Nephron (organoid): ENCODE measurements at regions not wholly inside any gene's neighbourhood (a gene's known extent, or its start where the extent isn't known, plus 50 kb on each side); places are given as distances from the start of the nearest gene placed in this dataset.
"Not testable (repeated sequence)": the region's sequence is repeated elsewhere in the genome, so short reads cannot be mapped to it uniquely, and the experiment has no call there.

ENCODE experiments used
- H3K27ac Mint-ChIP-seq, 3 experiments: 2 replicates each; pipeline ENCODE4 v1.8.0; 2020; ENCODE audit warnings: mixed read lengths in 3 of 3, mild to moderate bottlenecking in 2 of 3, moderate library complexity in 1 of 3
- H3K27me3 Mint-ChIP-seq: 2 replicates; pipeline ENCODE4 v1.8.0; 2021; ENCODE audit warnings: low read depth, mild to moderate bottlenecking, moderate library complexity, mixed read lengths
- H3K36me3 Mint-ChIP-seq: 2 replicates; pipeline ENCODE4 v1.8.0; 2020; ENCODE audit warnings: low read depth, mixed read lengths
- H3K4me1 Mint-ChIP-seq: 2 replicates; pipeline ENCODE4 v1.8.0; 2020; ENCODE audit warnings: mixed read lengths
- H3K4me3 Mint-ChIP-seq, 3 experiments: 2 replicates each; pipeline ENCODE4 v1.8.0; 2020; ENCODE audit warnings: mild to moderate bottlenecking in 3 of 3, mixed read lengths in 3 of 3, moderate library complexity in 2 of 3
- H3K9me3 Mint-ChIP-seq: 2 replicates; pipeline ENCODE4 v1.8.0; 2020; ENCODE audit warnings: mixed read lengths
- CTCF ChIP-seq, 3 experiments: fragments of 200-600 bp; sonication (generic); IDR thresholded peaks; one replicate each; pipeline ENCODE4 v1.5.0; 2021; ENCODE audit warnings: antibody characterized with exemption in 3 of 3; ENCODE audit not compliant: unreplicated experiment in 3 of 3

- no peak overlapping the region for H3K4me3 Mint-ChIP-seq
- no peaks in the 10 kb centered on the region for H3K4me1 Mint-ChIP-seq
- no peaks in the 10 kb centered on the region for H3K36me3 Mint-ChIP-seq
- no peak overlapping the region for H3K27ac Mint-ChIP-seq
- no peak for TF ChIP-seq CTCF (IDR thresholded peaks at IDR 0.05; ENCODE audit: unreplicated experiment in 3 of 3)
- H3K27me3 Mint-ChIP-seq = no peaks in the 10 kb centered on the region
- peaks cover 9% of the 10 kb centered on the region for H3K9me3 Mint-ChIP-seq
Measured at GRCh38 chr10:8844141-8844540, 789.7 kb downstream of the GATA3 start.

GRCh38 chr10:8852546-8852945 lies 798.1 kb downstream of the GATA3 start:
- Mint-ChIP-seq H3K27ac (no peak overlapping the region), H3K4me1 (no peaks in the 10 kb centered on the region), H3K27me3 (peaks cover 12% of the 10 kb centered on the region), H3K4me3 (no peak overlapping the region), H3K9me3 (no peaks in the 10 kb centered on the region), H3K36me3 (no peaks in the 10 kb centered on the region)
- no peak for TF ChIP-seq CTCF (IDR thresholded peaks at IDR 0.05; ENCODE audit: unreplicated experiment in 3 of 3)

- Mint-ChIP-seq H3K27ac (no peak overlapping the region), H3K4me1 (no peaks in the 10 kb centered on the region), H3K36me3 (no peaks in the 10 kb centered on the region), H3K9me3 (no peaks in the 10 kb centered on the region), H3K27me3 (peaks cover 13% of the 10 kb centered on the region), H3K4me3 (no peak overlapping the region)
- no peak for TF ChIP-seq CTCF (IDR thresholded peaks at IDR 0.05; ENCODE audit: unreplicated experiment in 3 of 3)
Measured at GRCh38 chr10:8853048-8853447, 798.6 kb downstream of the GATA3 start.

GRCh38 chr10:8868924-8869323 lies 814.4 kb downstream of the GATA3 start:
- H3K9me3 Mint-ChIP-seq, H3K27ac Mint-ChIP-seq: not testable (repeated sequence)
- H3K27me3 Mint-ChIP-seq = peaks cover 11% of the 10 kb centered on the region

GRCh38 chr10:8873310-8873709 lies 818.8 kb downstream of the GATA3 start:
- TF ChIP-seq CTCF (IDR thresholded peaks at IDR 0.05; ENCODE audit: unreplicated experiment in 3 of 3) = peak; percentile 41 to 52 (median 44)
- Mint-ChIP-seq H3K9me3 (no peaks in the 10 kb centered on the region), H3K27ac (no peak overlapping the region), H3K4me1 (no peaks in the 10 kb centered on the region), H3K36me3 (no peaks in the 10 kb centered on the region), H3K27me3 (peaks cover 20% of the 10 kb centered on the region), H3K4me3 (no peak overlapping the region)

More at GRCh38 chr10:8868924-8869323, 814.4 kb downstream of the GATA3 start:
- H3K4me1 Mint-ChIP-seq, H3K36me3 Mint-ChIP-seq, H3K4me3 Mint-ChIP-seq: not testable (repeated sequence)

GRCh38 chr10:8874268-8874667 lies 819.8 kb downstream of the GATA3 start:
- no peaks in the 10 kb centered on the region for H3K4me1 Mint-ChIP-seq
- no peaks in the 10 kb centered on the region for H3K36me3 Mint-ChIP-seq
- no peak overlapping the region for H3K27ac Mint-ChIP-seq
- H3K9me3 Mint-ChIP-seq = no peaks in the 10 kb centered on the region
- H3K4me3 Mint-ChIP-seq = no peak overlapping the region
- peaks cover 23% of the 10 kb centered on the region for H3K27me3 Mint-ChIP-seq
- no peak for TF ChIP-seq CTCF (IDR thresholded peaks at IDR 0.05; ENCODE audit: unreplicated experiment in 3 of 3)
